Parathyroid adenoma (tissue), 2 donors: ENCODE measurements at regions not wholly inside any gene's neighbourhood (a gene's known extent, or its start where the extent isn't known, plus 50 kb on each side); places are given as distances from the start of the nearest gene placed in this dataset.

ENCODE experiments used
- H2AFZ ChIP-seq: fragments of 300-600 bp; sonication (generic); one replicate; pipeline ENCODE4 v1.7.0; 2017; ENCODE audit warnings: antibody characterized with exemption, mild to moderate bottlenecking
- H3K27ac ChIP-seq: fragments of 300-600 bp; sonication (generic); one replicate; pipeline ENCODE4 v1.7.0; 2017
- H3K27me3 ChIP-seq: fragments of 300-600 bp; sonication (generic); one replicate; pipeline ENCODE4 v1.7.0; 2017; ENCODE audit warnings: low read length; ENCODE audit not compliant: control insufficient read depth, insufficient read depth
- H3K36me3 ChIP-seq: fragments of 300-600 bp; sonication (generic); one replicate; pipeline ENCODE4 v1.7.0; 2017; ENCODE audit warnings: low read length; ENCODE audit not compliant: control insufficient read depth, insufficient read depth
- H3K4me1 ChIP-seq: fragments of 300-600 bp; sonication (generic); one replicate; pipeline ENCODE4 v1.7.0; 2017; ENCODE audit warnings: control low read depth
- H3K4me2 ChIP-seq: fragments of 300-600 bp; sonication (generic); one replicate; pipeline ENCODE4 v1.7.0; 2017; ENCODE audit warnings: low read length
- H3K4me3 ChIP-seq: fragments of 300-600 bp; sonication (generic); one replicate; pipeline ENCODE4 v1.7.0; 2017; ENCODE audit warnings: low read depth, low read length
- H3K79me2 ChIP-seq: fragments of 300-600 bp; sonication (generic); one replicate; pipeline ENCODE4 v1.7.0; 2017; ENCODE audit warnings: control low read depth
- H3K9ac ChIP-seq: fragments of 300-600 bp; sonication (generic); one replicate; pipeline ENCODE4 v1.7.0; 2017; ENCODE audit warnings: mild to moderate bottlenecking
- H3K9me3 ChIP-seq: fragments of 300-600 bp; sonication (generic); one replicate; pipeline ENCODE4 v1.7.0; 2017; ENCODE audit warnings: low read length; ENCODE audit not compliant: control insufficient read depth
- TF ChIP-seq, protein P1 (sequence below): fragments of 300-600 bp; sonication (generic); IDR thresholded peaks from one replicate; pipeline ENCODE4 v1.7.0; 2017; ENCODE audit warnings: antibody characterized with exemption, mild to moderate bottlenecking
- donor health status: primary hyperparathyroidism.

DNA sequence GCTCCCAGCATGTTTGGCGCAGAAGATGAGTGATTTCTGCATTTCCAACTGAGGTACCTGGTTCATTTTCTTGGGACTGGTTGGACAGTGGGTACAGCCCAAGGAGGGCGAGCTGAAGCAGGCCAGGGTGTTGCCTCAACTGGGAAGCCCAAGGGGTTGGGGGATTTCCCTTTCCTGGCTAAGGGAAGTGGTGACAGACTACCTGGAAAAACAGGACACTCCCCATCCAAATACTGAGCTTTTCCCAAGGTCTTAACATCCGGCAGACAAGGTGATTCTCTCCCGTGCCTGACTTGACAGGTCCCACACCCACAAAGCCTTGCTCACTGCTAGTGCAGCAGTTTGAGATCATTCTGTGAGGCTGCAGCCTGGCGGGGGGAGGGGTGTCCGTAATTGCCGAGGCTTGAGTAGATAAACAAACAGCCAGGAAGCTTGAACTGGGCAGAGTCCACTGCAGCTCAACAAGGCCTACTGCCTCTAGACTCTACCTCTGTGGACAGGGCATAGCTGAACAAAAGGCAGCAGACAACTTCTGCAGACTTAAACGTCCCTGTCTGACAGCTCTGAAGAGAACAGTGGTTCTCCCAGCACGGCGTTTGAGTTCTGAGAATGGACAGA lies 307.7 kb upstream of the ARSJ start:
- no peaks in the 10 kb centered on the region for H3K79me2 ChIP-seq
- H3K27ac ChIP-seq = no peak overlapping the region
- H3K4me1 ChIP-seq = no peaks in the 10 kb centered on the region
- no peak overlapping the region for H3K4me2 ChIP-seq
- H3K27me3 ChIP-seq = no peaks in the 10 kb centered on the region
- TF ChIP-seq, protein P1, sequence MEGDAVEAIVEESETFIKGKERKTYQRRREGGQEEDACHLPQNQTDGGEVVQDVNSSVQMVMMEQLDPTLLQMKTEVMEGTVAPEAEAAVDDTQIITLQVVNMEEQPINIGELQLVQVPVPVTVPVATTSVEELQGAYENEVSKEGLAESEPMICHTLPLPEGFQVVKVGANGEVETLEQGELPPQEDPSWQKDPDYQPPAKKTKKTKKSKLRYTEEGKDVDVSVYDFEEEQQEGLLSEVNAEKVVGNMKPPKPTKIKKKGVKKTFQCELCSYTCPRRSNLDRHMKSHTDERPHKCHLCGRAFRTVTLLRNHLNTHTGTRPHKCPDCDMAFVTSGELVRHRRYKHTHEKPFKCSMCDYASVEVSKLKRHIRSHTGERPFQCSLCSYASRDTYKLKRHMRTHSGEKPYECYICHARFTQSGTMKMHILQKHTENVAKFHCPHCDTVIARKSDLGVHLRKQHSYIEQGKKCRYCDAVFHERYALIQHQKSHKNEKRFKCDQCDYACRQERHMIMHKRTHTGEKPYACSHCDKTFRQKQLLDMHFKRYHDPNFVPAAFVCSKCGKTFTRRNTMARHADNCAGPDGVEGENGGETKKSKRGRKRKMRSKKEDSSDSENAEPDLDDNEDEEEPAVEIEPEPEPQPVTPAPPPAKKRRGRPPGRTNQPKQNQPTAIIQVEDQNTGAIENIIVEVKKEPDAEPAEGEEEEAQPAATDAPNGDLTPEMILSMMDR = no peak
- H2AFZ ChIP-seq = no peak overlapping the region
- H3K4me3 ChIP-seq = no peak overlapping the region
- no peak overlapping the region for H3K9ac ChIP-seq
- H3K36me3 ChIP-seq = no peaks in the 10 kb centered on the region
- no peaks in the 10 kb centered on the region for H3K9me3 ChIP-seq

- TF ChIP-seq, protein P1 = no peak
- Histone ChIP-seq H3K9me3 (no peaks in the 10 kb centered on the region), H3K4me2 (no peak overlapping the region), H3K79me2 (no peaks in the 10 kb centered on the region), H3K27ac (no peak overlapping the region), H2AFZ (no peak overlapping the region), H3K9ac (no peak overlapping the region), H3K27me3 (no peaks in the 10 kb centered on the region), H3K4me1 (no peaks in the 10 kb centered on the region), H3K4me3 (no peak overlapping the region), H3K36me3 (no peaks in the 10 kb centered on the region)
Observed at GRCh38 chr4:114296126-114296525, 302.5 kb upstream of the UGT8 start.

DNA sequence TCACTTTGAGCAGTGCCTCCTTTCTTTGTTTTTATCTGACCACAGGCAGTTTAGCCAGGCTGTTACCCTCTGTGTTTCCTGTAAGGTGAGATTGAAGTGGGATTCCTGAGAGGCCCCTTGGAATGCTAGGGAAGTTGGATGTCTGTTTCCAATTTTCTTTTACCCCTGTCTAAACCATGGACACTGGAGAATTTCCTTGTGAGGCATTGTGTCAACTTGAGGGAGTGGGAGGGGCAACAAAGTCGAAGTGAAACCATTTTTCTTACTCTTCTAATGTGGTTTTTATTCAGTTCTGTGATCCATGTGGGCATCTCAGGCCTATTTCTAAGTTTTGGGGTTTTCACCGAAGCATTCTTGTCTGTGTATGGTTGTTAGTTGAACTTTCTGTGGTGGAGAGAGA lies 296.1 kb upstream of the UGT8 start:
- Histone ChIP-seq H3K4me3 (no peak overlapping the region), H3K27me3 (no peaks in the 10 kb centered on the region), H3K27ac (no peak overlapping the region), H3K79me2 (no peaks in the 10 kb centered on the region), H3K9ac (no peak overlapping the region), H3K4me1 (no peaks in the 10 kb centered on the region), H2AFZ (no peak overlapping the region), H3K36me3 (no peaks in the 10 kb centered on the region), H3K4me2 (no peak overlapping the region), H3K9me3 (no peaks in the 10 kb centered on the region)
- TF ChIP-seq, protein P1 = no peak

- no peak overlapping the region for H3K4me3 ChIP-seq
- no peak overlapping the region for H2AFZ ChIP-seq
Observed at GRCh38 chr4:114304046-114304445, 294.6 kb upstream of the UGT8 start.

More at GRCh38 chr4:114304046-114304445, 294.6 kb upstream of the UGT8 start:
- Histone ChIP-seq H3K9ac (no peak overlapping the region), H3K4me1 (no peaks in the 10 kb centered on the region), H3K9me3 (no peaks in the 10 kb centered on the region), H3K79me2 (no peaks in the 10 kb centered on the region), H3K4me2 (no peak overlapping the region), H3K36me3 (no peaks in the 10 kb centered on the region), H3K27me3 (no peaks in the 10 kb centered on the region), H3K27ac (no peak overlapping the region)
- TF ChIP-seq, protein P1 = no peak
